Occipital lobe (tissue), 1 donor: ENCODE measurements at regions not wholly inside any gene's neighbourhood (a gene's known extent, or its start where the extent isn't known, plus 50 kb on each side); places are given as distances from the start of the nearest gene placed in this dataset.

ENCODE experiments used
- DNase-seq: peaks from one replicate; lab custom pipeline; 2025; lab: John Stamatoyannopoulos, UW

- no peak for DNase-seq
These were observed 247.4 kb upstream of the TPM1 start for GRCh38 chr15:62795171-62795570.

GRCh38 chr15:62795700-62796695 is 246.5 kb upstream of the TPM1 start:
- DNase-seq, result no peak

- no peak for DNase-seq
These were observed 245.4 kb upstream of the TPM1 start for GRCh38 chr15:62797171-62797570.

GRCh38 chr15:62798536-62798935 is 244.0 kb upstream of the TPM1 start:
- DNase-seq, result no peak

- no peak for DNase-seq
These were observed 243.5 kb upstream of the TPM1 start for GRCh38 chr15:62799037-62799436.

- no peak for DNase-seq
These were observed 242.6 kb upstream of the TPM1 start for GRCh38 chr15:62799919-62800318.

- no peak for DNase-seq
These were observed 239.9 kb upstream of the TPM1 start for GRCh38 chr15:62802612-62803011.

GRCh38 chr15:62803856-62804400 is 238.6 kb upstream of the TPM1 start:
- DNase-seq, result no peak

GRCh38 chr15:62805502-62805901 is 237.0 kb upstream of the TPM1 start:
- DNase-seq, result no peak

GRCh38 chr15:62807539-62808130 is 234.9 kb upstream of the TPM1 start:
- DNase-seq, result no peak

- no peak for DNase-seq
These were observed 233.2 kb upstream of the TPM1 start for GRCh38 chr15:62809115-62809967.

- no peak for DNase-seq
These were observed 232.6 kb upstream of the TPM1 start for GRCh38 chr15:62809968-62810260.

- no peak for DNase-seq
These were observed 230.1 kb upstream of the TPM1 start for GRCh38 chr15:62812515-62812835.

- no peak for DNase-seq
These were observed 226.0 kb upstream of the TPM1 start for GRCh38 chr15:62816342-62817069.

GRCh38 chr15:62818691-62819090 is 223.9 kb upstream of the TPM1 start:
- no peak for DNase-seq

GRCh38 chr15:62821384-62822131 is 221.0 kb upstream of the TPM1 start:
- DNase-seq, result no peak

GRCh38 chr15:62822228-62822627 is 220.3 kb upstream of the TPM1 start:
- no peak for DNase-seq

GRCh38 chr15:62823561-62823960 is 219.0 kb upstream of the TPM1 start:
- DNase-seq, result no peak

GRCh38 chr15:62824111-62825015 is 218.2 kb upstream of the TPM1 start:
- DNase-seq, result no peak

- no peak for DNase-seq
These were observed 217.4 kb upstream of the TPM1 start for GRCh38 chr15:62825191-62825590.
